ENCODE measurements at regions not wholly inside any gene's neighbourhood (a gene's known extent, or its start where the extent isn't known, plus 50 kb on each side); places are given as distances from the start of the nearest gene placed in this dataset.

DNA sequence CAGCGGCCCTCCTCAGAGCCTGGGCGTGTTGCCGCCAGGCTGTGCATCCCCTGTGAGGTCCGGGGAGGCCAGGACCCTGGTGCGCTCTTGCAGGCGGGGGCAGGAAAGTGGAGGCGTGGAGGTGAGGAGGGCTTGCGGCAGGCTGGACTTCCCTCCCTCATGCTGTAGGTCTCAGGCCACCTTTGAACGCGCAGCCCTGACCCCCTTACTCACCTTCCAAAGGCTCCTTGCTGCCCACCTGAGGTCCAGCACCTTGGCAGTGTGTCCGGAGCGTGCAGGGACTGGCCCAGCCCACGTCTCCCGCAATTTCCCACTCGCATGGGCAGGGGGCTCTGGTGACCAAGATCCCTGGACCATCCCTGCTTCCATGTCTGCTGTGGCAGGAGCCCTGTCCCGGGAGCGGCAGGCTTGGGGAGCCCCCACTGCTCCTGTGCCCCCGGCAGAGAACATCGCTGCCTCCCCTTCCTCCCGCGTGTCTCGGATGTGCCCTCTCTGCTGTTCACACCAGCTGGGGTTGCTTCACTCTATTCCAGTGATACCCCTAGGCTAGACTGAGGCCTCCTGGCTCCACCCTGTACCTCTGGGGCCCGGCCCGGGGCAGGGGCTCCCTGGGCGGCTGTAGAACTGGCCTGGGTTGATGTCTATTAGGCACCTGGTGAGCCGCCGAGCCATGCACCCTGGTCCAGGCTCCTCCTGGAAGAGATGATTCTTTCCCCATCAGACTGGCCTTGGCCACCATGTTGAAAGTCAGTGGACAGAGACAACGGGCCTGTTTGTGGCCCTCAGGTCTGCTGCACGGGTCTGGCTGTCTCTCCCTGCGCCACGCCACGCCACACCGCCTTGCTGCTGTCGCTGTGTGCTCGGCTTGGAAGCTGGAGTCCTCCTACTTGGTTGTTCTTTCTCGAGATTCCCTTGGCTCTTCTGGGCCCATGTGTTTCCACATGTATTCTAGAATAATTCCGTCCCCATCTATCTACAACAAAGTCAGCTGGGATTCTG, 95.4 kb upstream of the ADRA2C start:
- TF ChIP-seq POLR2A (IDR thresholded peaks at IDR 0.05; ENCODE audit: low read length) (no peak), GATA1 (IDR thresholded peaks at IDR 0.05; ENCODE audit: low read depth, low read length) (no peak)

Data from erythroblast (primary cell).